ENCODE measurements at regions not wholly inside any gene's neighbourhood (a gene's known extent, or its start where the extent isn't known, plus 50 kb on each side); places are given as distances from the start of the nearest gene placed in this dataset.

DNA sequence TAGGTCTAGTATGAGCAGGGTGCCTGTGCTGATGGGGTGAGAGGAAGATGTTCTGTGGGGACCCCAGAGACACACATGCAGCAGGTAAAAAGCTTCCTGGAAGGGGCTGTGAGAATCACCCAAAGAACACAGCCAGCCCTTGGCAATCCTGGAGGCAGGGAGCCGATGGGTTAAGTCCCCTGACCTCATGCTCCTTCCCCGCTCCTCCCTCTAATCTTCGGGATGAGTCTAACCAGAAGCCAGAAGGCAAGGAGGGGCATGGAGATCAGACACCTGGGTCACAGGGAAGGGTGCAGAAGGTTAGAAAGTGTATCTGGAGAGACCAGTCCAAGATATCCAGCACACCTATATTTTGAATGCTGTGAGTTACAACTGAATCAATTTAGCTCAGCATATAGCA is 274.1 kb upstream of the PAPPA start:
- Histone ChIP-seq H3K4me1 (peaks cover 16% of the 10 kb centered on the region), H3K27ac (peak overlapping the region; percentile 46 to 76; a peak in 5 of 6 replicates), H3K9me3 (peaks cover 7% of the 10 kb centered on the region; the same call in 2 of the 3 replicates), H3K4me2 (no peak overlapping the region), H3K4me3 (no peak overlapping the region)
- CTCF ChIA-PET, result no interaction called here
- POLR2A ChIA-PET, result no interaction called here
- no peak for DNase-seq (ENCODE audit: low read depth in 1 of 2, low spot score in 1 of 2)
- 61% methylated on average over 3 of the region's 3 CpGs for WGBS (ENCODE audit: missing lambda C conversion rate)
- ATAC-seq, result no peak
- TF ChIP-seq HOXB5 (CRISPR knock-in tag; IDR thresholded peaks at IDR 0.05), result no peak
- TF ChIP-seq NPAS2 (CRISPR knock-in tag; IDR thresholded peaks at IDR 0.05; ENCODE audit: borderline replicate concordance), result no peak
- TF ChIP-seq, protein P1, sequence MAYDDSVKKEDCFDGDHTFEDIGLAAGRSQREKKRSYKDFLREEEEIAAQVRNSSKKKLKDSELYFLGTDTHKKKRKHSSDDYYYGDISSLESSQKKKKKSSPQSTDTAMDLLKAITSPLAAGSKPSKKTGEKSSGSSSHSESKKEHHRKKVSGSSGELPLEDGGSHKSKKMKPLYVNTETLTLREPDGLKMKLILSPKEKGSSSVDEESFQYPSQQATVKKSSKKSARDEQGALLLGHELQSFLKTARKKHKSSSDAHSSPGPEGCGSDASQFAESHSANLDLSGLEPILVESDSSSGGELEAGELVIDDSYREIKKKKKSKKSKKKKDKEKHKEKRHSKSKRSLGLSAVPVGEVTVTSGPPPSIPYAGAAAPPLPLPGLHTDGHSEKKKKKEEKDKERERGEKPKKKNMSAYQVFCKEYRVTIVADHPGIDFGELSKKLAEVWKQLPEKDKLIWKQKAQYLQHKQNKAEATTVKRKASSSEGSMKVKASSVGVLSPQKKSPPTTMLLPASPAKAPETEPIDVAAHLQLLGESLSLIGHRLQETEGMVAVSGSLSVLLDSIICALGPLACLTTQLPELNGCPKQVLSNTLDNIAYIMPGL (CRISPR knock-in tag; IDR thresholded peaks at IDR 0.05; ENCODE audit: borderline replicate concordance), result no peak
- TF ChIP-seq ZC3H11A (IDR thresholded peaks at IDR 0.05), result no peak
- TF ChIP-seq HOXB13 (CRISPR knock-in tag; IDR thresholded peaks at IDR 0.05; ENCODE audit: low read depth), result no peak
- TF ChIP-seq SREBF2 (IDR thresholded peaks at IDR 0.05), result no peak
- no peak for TF ChIP-seq RCOR1 (IDR thresholded peaks at IDR 0.05; ENCODE audit: low read depth, low read length)
- no peak for TF ChIP-seq CEBPB (IDR thresholded peaks at IDR 0.05)
- TF ChIP-seq, protein P2, sequence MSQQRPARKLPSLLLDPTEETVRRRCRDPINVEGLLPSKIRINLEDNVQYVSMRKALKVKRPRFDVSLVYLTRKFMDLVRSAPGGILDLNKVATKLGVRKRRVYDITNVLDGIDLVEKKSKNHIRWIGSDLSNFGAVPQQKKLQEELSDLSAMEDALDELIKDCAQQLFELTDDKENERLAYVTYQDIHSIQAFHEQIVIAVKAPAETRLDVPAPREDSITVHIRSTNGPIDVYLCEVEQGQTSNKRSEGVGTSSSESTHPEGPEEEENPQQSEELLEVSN (IDR thresholded peaks at IDR 0.05; ENCODE audit: borderline replicate concordance, low read depth), result no peak
- FAIRE-seq, result no peak

DNA sequence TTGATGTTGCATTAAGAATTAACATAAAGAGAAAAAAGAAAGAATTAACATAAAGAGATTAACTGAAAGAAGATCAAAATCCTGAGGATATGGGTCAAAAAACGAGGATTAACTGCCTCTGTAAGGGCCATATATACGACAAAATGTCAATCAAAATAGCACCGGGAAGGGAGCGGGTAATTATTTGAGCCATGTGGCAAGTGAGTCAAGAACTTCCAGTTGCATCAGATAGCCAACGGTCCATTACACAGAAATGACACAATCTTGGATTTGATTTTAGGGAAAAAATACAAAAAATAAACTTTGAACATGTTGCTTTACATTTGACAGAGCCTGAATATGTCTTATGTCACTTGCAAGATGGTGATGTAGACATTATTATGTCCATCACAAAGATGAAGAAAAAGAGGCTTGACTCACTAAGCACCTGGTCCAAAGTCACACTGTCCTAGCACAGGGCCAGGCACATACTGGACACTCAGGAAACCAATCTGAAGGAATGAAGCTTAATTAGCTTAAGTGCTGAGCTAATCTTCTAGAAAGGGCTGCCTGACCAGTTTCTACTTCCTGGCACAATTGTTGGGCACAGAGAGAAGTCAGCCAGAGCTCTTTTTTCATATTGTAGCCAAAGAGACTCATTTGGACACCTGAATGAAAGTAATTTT is 273.2 kb upstream of the PAPPA start:
- Histone ChIP-seq H3K4me1 (peaks cover 21% of the 10 kb centered on the region), H3K9me3 (peaks cover 7% of the 10 kb centered on the region), H3K4me2 (no peak overlapping the region), H3K27ac (peak overlapping the region; percentile 46 to 76; a peak in 5 of 6 replicates), H3K4me3 (no peak overlapping the region)
- FAIRE-seq (no peak), ATAC-seq (no peak), DNase-seq (ENCODE audit: low read depth in 1 of 2, low spot score in 1 of 2) (no peak)
- WGBS (ENCODE audit: missing lambda C conversion rate), result 86% methylated on average over 5 of the region's 5 CpGs
- no peak for TF ChIP-seq HOXB13 (CRISPR knock-in tag; IDR thresholded peaks at IDR 0.05; ENCODE audit: low read depth)
- no peak for TF ChIP-seq HOXB5 (CRISPR knock-in tag; IDR thresholded peaks at IDR 0.05)
- TF ChIP-seq MYC (IDR thresholded peaks at IDR 0.05; ENCODE audit: borderline replicate concordance, low read length), result no peak
- TF ChIP-seq HDAC2 (IDR thresholded peaks at IDR 0.05), result no peak
- TF ChIP-seq SMC3 (IDR thresholded peaks at IDR 0.05), result no peak
- TF ChIP-seq CEBPB (IDR thresholded peaks at IDR 0.05), result no peak
- TF ChIP-seq RNF2 (IDR thresholded peaks at IDR 0.05; ENCODE audit: borderline replicate concordance, low read depth), result no peak
- TF ChIP-seq NFE2L2 (conservative IDR thresholded peaks at IDR 0.05; ENCODE audit: low read length), result no peak
- no peak for TF ChIP-seq MAFK (IDR thresholded peaks at IDR 0.05; ENCODE audit: partially characterized antibody)
- no peak for TF ChIP-seq ZSCAN20 (CRISPR knock-in tag; IDR thresholded peaks at IDR 0.05)
- TF ChIP-seq RAD21 (conservative IDR thresholded peaks at IDR 0.05 in 1 of 2, IDR thresholded peaks at IDR 0.05 in 1 of 2), result no peak
- TF ChIP-seq MAZ (IDR thresholded peaks at IDR 0.05; ENCODE audit: borderline replicate concordance, low read depth, low read length), result no peak
- no peak for TF ChIP-seq EHF (CRISPR knock-in tag; IDR thresholded peaks at IDR 0.05)
- no peak for TF ChIP-seq HOXA7 (CRISPR knock-in tag; IDR thresholded peaks at IDR 0.05)
- no peak for TF ChIP-seq CBX8 (IDR thresholded peaks at IDR 0.05)
- TF ChIP-seq GATA3 (IDR thresholded peaks at IDR 0.05; ENCODE audit: borderline replicate concordance), result no peak
- TF ChIP-seq, protein P3, sequence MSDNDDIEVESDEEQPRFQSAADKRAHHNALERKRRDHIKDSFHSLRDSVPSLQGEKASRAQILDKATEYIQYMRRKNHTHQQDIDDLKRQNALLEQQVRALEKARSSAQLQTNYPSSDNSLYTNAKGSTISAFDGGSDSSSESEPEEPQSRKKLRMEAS (IDR thresholded peaks at IDR 0.05), result no peak
- ChIA-PET CTCF (interaction anchor here (0.7 to 3.4 kb wide), 7 partner anchors 9 to 287 kb away, joined by 3 to 16 read pairs (median 4); no protein-coding TSS in a partner anchor), POLR2A (no interaction called here)
